HG02943 (cell line): ENCODE measurements at regions not wholly inside any gene's neighbourhood (a gene's known extent, or its start where the extent isn't known, plus 50 kb on each side); places are given as distances from the start of the nearest gene placed in this dataset.

ENCODE experiments used
- ATAC-seq: cut with Tn5 transposase; IDR thresholded peaks from one replicate; pipeline ENCODE4 v1.9.1; 2021; ENCODE audit warnings: mild to moderate bottlenecking, low read depth, moderate library complexity; ENCODE audit not compliant: unreplicated experiment

GRCh38 chr22:47446821-47447810 is 684.7 kb downstream of the TBC1D22A start:
- no peak for ATAC-seq

- ATAC-seq: no peak
Observed at GRCh38 chr22:47446331-47446730, 683.9 kb downstream of the TBC1D22A start.

- ATAC-seq: no peak
Observed at GRCh38 chr22:47445716-47446290, 683.4 kb downstream of the TBC1D22A start.

GRCh38 chr22:47445212-47445611 is 682.8 kb downstream of the TBC1D22A start:
- no peak for ATAC-seq

- no peak for ATAC-seq
Observed at GRCh38 chr22:47444746-47445065, 682.3 kb downstream of the TBC1D22A start.

GRCh38 chr22:47443836-47444745 is 681.6 kb downstream of the TBC1D22A start:
- ATAC-seq: no peak

- ATAC-seq: no peak
Observed at GRCh38 chr22:47442821-47443220, 680.4 kb downstream of the TBC1D22A start.

- ATAC-seq: no peak
Observed at GRCh38 chr22:47439643-47440265, 677.3 kb downstream of the TBC1D22A start.

- no peak for ATAC-seq
Observed at GRCh38 chr22:47437636-47438035, 675.2 kb downstream of the TBC1D22A start.

- ATAC-seq: no peak
Observed at GRCh38 chr22:47437110-47437509, 674.7 kb downstream of the TBC1D22A start.

- ATAC-seq: no peak
Observed at GRCh38 chr22:47435826-47436225, 673.4 kb downstream of the TBC1D22A start.

GRCh38 chr22:47435204-47435487 is 672.7 kb downstream of the TBC1D22A start:
- no peak for ATAC-seq

GRCh38 chr22:47434336-47435203 is 672.1 kb downstream of the TBC1D22A start:
- no peak for ATAC-seq

GRCh38 chr22:47433627-47434026 is 671.2 kb downstream of the TBC1D22A start:
- ATAC-seq: no peak

- ATAC-seq: no peak
Observed at GRCh38 chr22:47432683-47433082, 670.2 kb downstream of the TBC1D22A start.

- ATAC-seq: no peak
Observed at GRCh38 chr22:47423861-47424820, 661.7 kb downstream of the TBC1D22A start.

- ATAC-seq: no peak
Observed at GRCh38 chr22:47423266-47423665, 660.8 kb downstream of the TBC1D22A start.

- no peak for ATAC-seq
Observed at GRCh38 chr22:47422736-47423135, 660.3 kb downstream of the TBC1D22A start.

- no peak for ATAC-seq
Observed at GRCh38 chr22:47421846-47422245, 659.4 kb downstream of the TBC1D22A start.
